ENCODE measurements at regions not wholly inside any gene's neighbourhood (a gene's known extent, or its start where the extent isn't known, plus 50 kb on each side); places are given as distances from the start of the nearest gene placed in this dataset.

DNA sequence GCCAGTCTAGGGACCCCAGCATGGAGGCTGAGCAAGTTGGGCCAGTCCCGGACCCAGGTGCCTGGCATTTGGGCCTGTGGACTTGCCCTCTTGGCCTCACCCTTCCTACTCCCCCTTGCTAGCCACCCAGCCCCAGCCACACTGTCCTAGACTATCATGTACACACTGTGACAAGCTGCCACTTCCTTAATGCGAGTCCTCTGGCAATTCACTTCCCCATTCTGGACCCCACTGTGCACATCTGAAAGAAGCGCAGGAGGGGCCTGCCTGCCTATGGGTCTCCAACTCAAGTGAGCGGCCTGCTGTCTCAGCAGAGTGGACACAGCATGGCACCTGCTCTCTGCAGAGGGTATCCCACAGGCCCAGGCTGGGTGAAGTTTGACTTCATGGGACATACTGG, 68.5 kb upstream of the LMO1 start:
- Histone ChIP-seq H3K4me1 (ENCODE audit: control insufficient read depth in 2 of 2, insufficient read depth in 2 of 2, low read length in 2 of 2) (peaks cover 28 to 39% of the 10 kb centered on the region in 2 donors), H3K27ac (ENCODE audit: low read length in 2 of 2) (no peak overlapping the region), H4K20me1 (ENCODE audit: control insufficient read depth, insufficient read depth, low read length, poor library complexity, severe bottlenecking) (no peaks in the 10 kb centered on the region), H3K9me3 (ENCODE audit: control extremely low read depth in 1 of 3, control insufficient read depth in 2 of 3, insufficient read depth in 1 of 3, low read length in 2 of 3) (no peaks in the 10 kb centered on the region), H2AFZ (ENCODE audit: insufficient read depth, low read depth, low read length, poor library complexity, severe bottlenecking) (peak overlapping the region; percentile 66), H3K4me2 (replicated peaks; ENCODE audit: low read depth, low read length, poor library complexity, severe bottlenecking) (peak overlapping the region; percentile 43), H3K36me3 (replicated peaks in 1 of 2; ENCODE audit: control extremely low read depth in 1 of 2, control insufficient read depth in 1 of 2, extremely low read depth in 1 of 2, insufficient read depth in 2 of 2, low read length in 1 of 2) (no peaks in the 10 kb centered on the region), H3K27me3 (replicated peaks in 1 of 4; ENCODE audit: control extremely low read depth in 1 of 4, control insufficient read depth in 3 of 4, insufficient read depth in 4 of 4, low read length in 3 of 4) (peaks cover 0 to 2% (median 0%) of the 10 kb centered on the region in 4 experiments), H3K79me2 (ENCODE audit: control insufficient read depth, insufficient read depth, low read length) (no peaks in the 10 kb centered on the region), H3K9ac (ENCODE audit: low read length) (no peak overlapping the region), H3K4me3 (ENCODE audit: control extremely low read depth in 1 of 5, extremely low read depth in 1 of 5, insufficient read depth in 1 of 5, low read depth in 2 of 5, low read length in 4 of 5) (no peak overlapping the region)
- CTCF ChIA-PET: interaction anchor here (1.0 kb wide), 1 partner anchor 234 kb away, joined by 3 read pairs; no protein-coding TSS in a partner anchor
- Mint-ChIP-seq H3K27me3 (peaks cover 7% of the 10 kb centered on the region), H3K9me3 (ENCODE audit: insufficient read depth) (no peaks in the 10 kb centered on the region), H3K27ac (no peak overlapping the region), H3K4me3 (no peak overlapping the region), H3K4me1 (peaks cover 23% of the 10 kb centered on the region)
- TF ChIP-seq, protein P1, sequence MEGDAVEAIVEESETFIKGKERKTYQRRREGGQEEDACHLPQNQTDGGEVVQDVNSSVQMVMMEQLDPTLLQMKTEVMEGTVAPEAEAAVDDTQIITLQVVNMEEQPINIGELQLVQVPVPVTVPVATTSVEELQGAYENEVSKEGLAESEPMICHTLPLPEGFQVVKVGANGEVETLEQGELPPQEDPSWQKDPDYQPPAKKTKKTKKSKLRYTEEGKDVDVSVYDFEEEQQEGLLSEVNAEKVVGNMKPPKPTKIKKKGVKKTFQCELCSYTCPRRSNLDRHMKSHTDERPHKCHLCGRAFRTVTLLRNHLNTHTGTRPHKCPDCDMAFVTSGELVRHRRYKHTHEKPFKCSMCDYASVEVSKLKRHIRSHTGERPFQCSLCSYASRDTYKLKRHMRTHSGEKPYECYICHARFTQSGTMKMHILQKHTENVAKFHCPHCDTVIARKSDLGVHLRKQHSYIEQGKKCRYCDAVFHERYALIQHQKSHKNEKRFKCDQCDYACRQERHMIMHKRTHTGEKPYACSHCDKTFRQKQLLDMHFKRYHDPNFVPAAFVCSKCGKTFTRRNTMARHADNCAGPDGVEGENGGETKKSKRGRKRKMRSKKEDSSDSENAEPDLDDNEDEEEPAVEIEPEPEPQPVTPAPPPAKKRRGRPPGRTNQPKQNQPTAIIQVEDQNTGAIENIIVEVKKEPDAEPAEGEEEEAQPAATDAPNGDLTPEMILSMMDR (IDR thresholded peaks at IDR 0.05): no peak
- TF ChIP-seq EZH2 (IDR thresholded peaks at IDR 0.05; ENCODE audit: borderline replicate concordance, insufficient read depth, low read depth, low read length, poor library complexity, severe bottlenecking): no peak
- ATAC-seq (ENCODE audit: low read depth): peak; percentile 71
- intact Hi-C loops (cut with micrococcal nuclease): no loop called here
- POLR2A ChIA-PET: no interaction called here
- peak; percentile 61 for DNase-seq
- 9% methylated on average over 4 of the region's 4 CpGs for WGBS (ENCODE audit: insufficient coverage)

DNA sequence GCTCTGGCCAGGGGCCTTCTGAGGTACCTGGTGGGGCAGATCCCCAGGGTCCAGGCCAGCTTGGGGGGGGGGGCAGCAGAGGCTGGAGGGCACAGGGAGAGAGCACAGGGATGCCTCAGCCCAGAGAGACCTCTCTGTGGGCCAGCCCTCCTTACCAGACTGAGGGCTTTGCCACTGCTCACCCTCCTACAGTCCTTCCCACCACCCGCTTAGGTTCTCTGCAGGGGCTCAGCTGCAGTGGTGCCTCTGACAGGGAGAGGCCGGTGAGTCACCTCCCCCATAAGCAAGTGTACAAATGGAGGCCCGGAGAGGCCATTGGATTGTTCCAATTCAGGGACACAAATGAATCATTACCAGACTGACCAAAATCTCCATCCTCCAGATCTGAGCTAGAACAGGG, 68.1 kb upstream of the LMO1 start:
- DNase-seq (no peak), ATAC-seq (ENCODE audit: low read depth) (no peak)
- H3K79me2 ChIP-seq (ENCODE audit: control insufficient read depth, insufficient read depth, low read length): no peaks in the 10 kb centered on the region
- H3K27me3 ChIP-seq (replicated peaks in 1 of 4; ENCODE audit: control extremely low read depth in 1 of 4, control insufficient read depth in 3 of 4, insufficient read depth in 4 of 4, low read length in 3 of 4): peaks cover 0 to 2% (median 0%) of the 10 kb centered on the region in 4 experiments
- no peak overlapping the region for H3K4me3 ChIP-seq (ENCODE audit: control extremely low read depth in 1 of 5, extremely low read depth in 1 of 5, insufficient read depth in 1 of 5, low read depth in 2 of 5, low read length in 4 of 5)
- peaks cover 28 to 39% of the 10 kb centered on the region in 2 donors for H3K4me1 ChIP-seq (ENCODE audit: control insufficient read depth in 2 of 2, insufficient read depth in 2 of 2, low read length in 2 of 2)
- H3K27me3 Mint-ChIP-seq: peaks cover 7% of the 10 kb centered on the region
- WGBS (ENCODE audit: insufficient coverage): 63% methylated on average over 3 of the region's 3 CpGs
- intact Hi-C loops (cut with micrococcal nuclease): no loop called here
- no peaks in the 10 kb centered on the region for H4K20me1 ChIP-seq (ENCODE audit: control insufficient read depth, insufficient read depth, low read length, poor library complexity, severe bottlenecking)
- no peak overlapping the region for H3K9ac ChIP-seq (ENCODE audit: low read length)
- H3K4me1 Mint-ChIP-seq: peaks cover 23% of the 10 kb centered on the region
- H3K4me2 ChIP-seq (replicated peaks; ENCODE audit: low read depth, low read length, poor library complexity, severe bottlenecking): peak overlapping the region; percentile 43
- peak overlapping the region; percentile 66 for H2AFZ ChIP-seq (ENCODE audit: insufficient read depth, low read depth, low read length, poor library complexity, severe bottlenecking)
- no peak for TF ChIP-seq EZH2 (IDR thresholded peaks at IDR 0.05; ENCODE audit: borderline replicate concordance, insufficient read depth, low read depth, low read length, poor library complexity, severe bottlenecking)
- TF ChIP-seq, protein P1 (IDR thresholded peaks at IDR 0.05): no peak
- ChIA-PET CTCF (interaction anchor here (1.0 kb wide), 1 partner anchor 234 kb away, joined by 3 read pairs; no protein-coding TSS in a partner anchor), POLR2A (no interaction called here)
- no peaks in the 10 kb centered on the region for H3K9me3 Mint-ChIP-seq (ENCODE audit: insufficient read depth)
- H3K27ac Mint-ChIP-seq: no peak overlapping the region
- no peaks in the 10 kb centered on the region for H3K36me3 ChIP-seq (replicated peaks in 1 of 2; ENCODE audit: control extremely low read depth in 1 of 2, control insufficient read depth in 1 of 2, extremely low read depth in 1 of 2, insufficient read depth in 2 of 2, low read length in 1 of 2)
- no peaks in the 10 kb centered on the region for H3K9me3 ChIP-seq (ENCODE audit: control extremely low read depth in 1 of 3, control insufficient read depth in 2 of 3, insufficient read depth in 1 of 3, low read length in 2 of 3)
- no peak overlapping the region for H3K4me3 Mint-ChIP-seq
- no peak overlapping the region for H3K27ac ChIP-seq (ENCODE audit: low read length in 2 of 2)

Measured in B cell (primary cell).